ENCODE measurements at regions not wholly inside any gene's neighbourhood (a gene's known extent, or its start where the extent isn't known, plus 50 kb on each side); places are given as distances from the start of the nearest gene placed in this dataset.

GRCh38 chr1:98441281-98441680 lies 220.2 kb upstream of the SNX7 start:
- no peak for TF ChIP-seq CTCF (IDR thresholded peaks at IDR 0.05)
- no peak for TF ChIP-seq EZH2 (IDR thresholded peaks at IDR 0.05)

Measured in neural progenitor cell (in vitro differentiated cells).